ENCODE measurements at regions not wholly inside any gene's neighbourhood (a gene's known extent, or its start where the extent isn't known, plus 50 kb on each side); places are given as distances from the start of the nearest gene placed in this dataset.

DNA sequence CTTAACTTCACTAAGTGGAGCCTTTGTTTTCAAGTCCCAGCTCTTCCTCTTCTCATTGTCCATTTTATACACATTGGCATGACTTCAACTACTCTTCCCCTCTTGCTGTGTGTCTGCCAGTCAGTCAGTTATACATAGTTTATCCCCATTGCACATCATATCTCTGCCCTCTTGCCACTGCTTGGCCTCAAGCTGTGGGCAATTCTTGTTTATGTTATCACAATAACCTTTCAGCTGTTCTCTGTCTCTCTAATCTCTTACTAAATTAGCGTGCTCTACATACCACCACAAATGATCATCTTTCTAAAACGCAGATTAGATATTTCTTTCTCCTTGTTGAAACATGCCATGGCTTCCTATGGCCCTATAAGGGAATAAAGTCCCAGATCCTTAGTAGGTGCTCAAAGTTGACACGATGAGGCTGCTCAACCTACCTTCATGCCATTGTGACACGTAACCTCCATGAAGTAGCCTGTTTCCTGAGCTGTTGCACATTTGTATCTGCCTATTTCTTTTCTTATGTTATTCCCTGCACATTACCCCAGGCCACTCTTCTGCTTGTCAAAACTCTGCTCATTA, 239.3 kb downstream of the GAS1 start:
- H4K20me1 ChIP-seq (ENCODE audit: insufficient read depth, low read length) = no peaks in the 10 kb centered on the region
- H3F3A ChIP-seq (ENCODE audit: insufficient read depth, low read length) = no peaks in the 10 kb centered on the region
- H3K79me2 ChIP-seq (ENCODE audit: insufficient read depth, low read length) = no peaks in the 10 kb centered on the region
- no peaks in the 10 kb centered on the region for H3K4me1 ChIP-seq (ENCODE audit: insufficient read depth, low read length, severe bottlenecking)
- H3K9me2 ChIP-seq (ENCODE audit: low read depth, low read length) = no peaks in the 10 kb centered on the region
- TF ChIP-seq, protein P1, sequence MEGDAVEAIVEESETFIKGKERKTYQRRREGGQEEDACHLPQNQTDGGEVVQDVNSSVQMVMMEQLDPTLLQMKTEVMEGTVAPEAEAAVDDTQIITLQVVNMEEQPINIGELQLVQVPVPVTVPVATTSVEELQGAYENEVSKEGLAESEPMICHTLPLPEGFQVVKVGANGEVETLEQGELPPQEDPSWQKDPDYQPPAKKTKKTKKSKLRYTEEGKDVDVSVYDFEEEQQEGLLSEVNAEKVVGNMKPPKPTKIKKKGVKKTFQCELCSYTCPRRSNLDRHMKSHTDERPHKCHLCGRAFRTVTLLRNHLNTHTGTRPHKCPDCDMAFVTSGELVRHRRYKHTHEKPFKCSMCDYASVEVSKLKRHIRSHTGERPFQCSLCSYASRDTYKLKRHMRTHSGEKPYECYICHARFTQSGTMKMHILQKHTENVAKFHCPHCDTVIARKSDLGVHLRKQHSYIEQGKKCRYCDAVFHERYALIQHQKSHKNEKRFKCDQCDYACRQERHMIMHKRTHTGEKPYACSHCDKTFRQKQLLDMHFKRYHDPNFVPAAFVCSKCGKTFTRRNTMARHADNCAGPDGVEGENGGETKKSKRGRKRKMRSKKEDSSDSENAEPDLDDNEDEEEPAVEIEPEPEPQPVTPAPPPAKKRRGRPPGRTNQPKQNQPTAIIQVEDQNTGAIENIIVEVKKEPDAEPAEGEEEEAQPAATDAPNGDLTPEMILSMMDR (IDR thresholded peaks at IDR 0.05; ENCODE audit: low read length) = no peak
- no peak for TF ChIP-seq EZH2 (IDR thresholded peaks at IDR 0.05; ENCODE audit: borderline replicate concordance, low read length)
- H3K27me3 ChIP-seq (ENCODE audit: insufficient read depth, low read length) = no peaks in the 10 kb centered on the region
- H3K9me3 ChIP-seq (ENCODE audit: low read length) = no peaks in the 10 kb centered on the region
- no peak overlapping the region for H3K4me3 ChIP-seq (ENCODE audit: low read depth, low read length, poor library complexity, severe bottlenecking)
- H3K27ac ChIP-seq (ENCODE audit: low read depth, low read length, poor library complexity, severe bottlenecking) = no peak overlapping the region
- H3K4me2 ChIP-seq (ENCODE audit: low read length) = no peak overlapping the region
- H2AFZ ChIP-seq (ENCODE audit: low read length) = no peak overlapping the region
- H3K9ac ChIP-seq (ENCODE audit: low read length) = no peak overlapping the region
- H3K36me3 ChIP-seq (ENCODE audit: insufficient read depth, low read length) = no peaks in the 10 kb centered on the region

GRCh38 chr9:86706391-86706790, 240.9 kb downstream of the GAS1 start:
- Histone ChIP-seq H3K36me3 (ENCODE audit: insufficient read depth, low read length) (no peaks in the 10 kb centered on the region), H3F3A (ENCODE audit: insufficient read depth, low read length) (no peaks in the 10 kb centered on the region), H3K4me1 (ENCODE audit: insufficient read depth, low read length, severe bottlenecking) (no peaks in the 10 kb centered on the region), H3K27ac (ENCODE audit: low read depth, low read length, poor library complexity, severe bottlenecking) (no peak overlapping the region), H3K9me3 (ENCODE audit: low read length) (no peaks in the 10 kb centered on the region), H4K20me1 (ENCODE audit: insufficient read depth, low read length) (no peaks in the 10 kb centered on the region), H3K9ac (ENCODE audit: low read length) (no peak overlapping the region), H3K9me2 (ENCODE audit: low read depth, low read length) (no peaks in the 10 kb centered on the region), H2AFZ (ENCODE audit: low read length) (no peak overlapping the region), H3K27me3 (ENCODE audit: insufficient read depth, low read length) (no peaks in the 10 kb centered on the region), H3K4me3 (ENCODE audit: low read depth, low read length, poor library complexity, severe bottlenecking) (no peak overlapping the region), H3K4me2 (ENCODE audit: low read length) (no peak overlapping the region), H3K79me2 (ENCODE audit: insufficient read depth, low read length) (no peaks in the 10 kb centered on the region)
- TF ChIP-seq, protein P1 (IDR thresholded peaks at IDR 0.05; ENCODE audit: low read length) = no peak
- TF ChIP-seq EZH2 (IDR thresholded peaks at IDR 0.05; ENCODE audit: borderline replicate concordance, low read length) = no peak

- no peak for TF ChIP-seq EZH2 (IDR thresholded peaks at IDR 0.05; ENCODE audit: borderline replicate concordance, low read length)
- TF ChIP-seq, protein P1 (IDR thresholded peaks at IDR 0.05; ENCODE audit: low read length) = no peak
- no peaks in the 10 kb centered on the region for H3K9me2 ChIP-seq (ENCODE audit: low read depth, low read length)
- H3K27ac ChIP-seq (ENCODE audit: low read depth, low read length, poor library complexity, severe bottlenecking) = no peak overlapping the region
- no peaks in the 10 kb centered on the region for H4K20me1 ChIP-seq (ENCODE audit: insufficient read depth, low read length)
- H3K4me2 ChIP-seq (ENCODE audit: low read length) = no peak overlapping the region
- H3K9ac ChIP-seq (ENCODE audit: low read length) = no peak overlapping the region
- H3K4me1 ChIP-seq (ENCODE audit: insufficient read depth, low read length, severe bottlenecking) = no peaks in the 10 kb centered on the region
- H3K9me3 ChIP-seq (ENCODE audit: low read length) = no peaks in the 10 kb centered on the region
- no peak overlapping the region for H3K4me3 ChIP-seq (ENCODE audit: low read depth, low read length, poor library complexity, severe bottlenecking)
- no peaks in the 10 kb centered on the region for H3F3A ChIP-seq (ENCODE audit: insufficient read depth, low read length)
- no peaks in the 10 kb centered on the region for H3K27me3 ChIP-seq (ENCODE audit: insufficient read depth, low read length)
- H2AFZ ChIP-seq (ENCODE audit: low read length) = no peak overlapping the region
- H3K79me2 ChIP-seq (ENCODE audit: insufficient read depth, low read length) = no peaks in the 10 kb centered on the region
- H3K36me3 ChIP-seq (ENCODE audit: insufficient read depth, low read length) = no peaks in the 10 kb centered on the region
Observed at GRCh38 chr9:86705490-86705889, 241.8 kb downstream of the GAS1 start.

All from OCI-LY1 (cell line).